Stimulated activated effector memory CD8-positive, alpha-beta T cell treated with anti-CD3 and anti-CD28 coated beads, Interleukin-12 subunit alpha, Interleukin-12 subunit beta, amount 100 ng/mL, for 72 hours (primary cell): ENCODE measurements at regions not wholly inside any gene's neighbourhood (a gene's known extent, or its start where the extent isn't known, plus 50 kb on each side); places are given as distances from the start of the nearest gene placed in this dataset.
"Not testable (repeated sequence)": the region's sequence is repeated elsewhere in the genome, so short reads cannot be mapped to it uniquely, and the experiment has no call there.

Experiments used
- ATAC-seq: fragments of 150-1000 bp; cut with Tn5 transposase; 2 replicates; pipeline ENCODE4 v1.10.0; 2021
- DNase-seq, 2 donors: peaks; one replicate each; pipeline ENCODE4 v3.0.0; 2021 to 2022; ENCODE audit warnings: low spot score in 2 of 2
- H3K27ac Mint-ChIP-seq: one replicate; pipeline ENCODE4 v1.8.0; 2022; ENCODE audit warnings: mild to moderate bottlenecking, mixed read lengths
- H3K36me3 Mint-ChIP-seq: one replicate; pipeline ENCODE4 v1.8.0; 2022; ENCODE audit warnings: mild to moderate bottlenecking, mixed read lengths
- H3K4me1 Mint-ChIP-seq: one replicate; pipeline ENCODE4 v1.8.0; 2022; ENCODE audit warnings: mixed read lengths
- H3K4me3 Mint-ChIP-seq: one replicate; pipeline ENCODE4 v1.8.0; 2022; ENCODE audit warnings: mild to moderate bottlenecking, mixed read lengths
- H3K9me3 Mint-ChIP-seq: one replicate; pipeline ENCODE4 v1.8.0; 2022; ENCODE audit warnings: mixed read lengths

- Mint-ChIP-seq H3K36me3 (no peaks in the 10 kb centered on the region), H3K4me3 (no peak overlapping the region), H3K27ac (no peak overlapping the region), H3K4me1 (no peaks in the 10 kb centered on the region), H3K9me3 (peaks cover 16% of the 10 kb centered on the region)
- DNase-seq (no peak), ATAC-seq (no peak)
Measured at GRCh38 chr5:23451156-23451555, 56.3 kb upstream of the PRDM9 start.

DNA sequence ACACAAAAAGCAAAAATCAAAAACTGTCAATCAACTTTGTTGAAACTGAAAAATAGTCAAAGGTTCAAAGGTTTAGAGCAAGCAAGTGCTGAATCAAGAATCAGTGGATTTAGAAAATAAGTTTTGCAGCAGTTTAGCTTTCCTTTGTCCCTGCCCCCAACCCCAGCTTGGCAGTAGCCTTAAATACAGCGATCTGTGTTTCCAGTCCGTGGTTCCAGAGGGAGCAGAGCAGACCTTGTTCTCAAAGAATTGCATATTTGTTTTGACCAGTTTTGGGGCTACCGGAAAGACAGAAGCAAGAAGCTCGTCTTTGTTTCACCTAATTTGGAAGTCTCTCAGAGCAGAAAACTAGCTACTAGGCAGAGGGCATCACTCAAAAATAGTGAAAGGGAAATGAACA lies 57.2 kb upstream of the PRDM9 start:
- no peaks in the 10 kb centered on the region for H3K36me3 Mint-ChIP-seq
- H3K27ac Mint-ChIP-seq, result no peak overlapping the region
- no peaks in the 10 kb centered on the region for H3K4me1 Mint-ChIP-seq
- ATAC-seq, result no peak
- H3K4me3 Mint-ChIP-seq, result no peak overlapping the region
- no peak for DNase-seq
- peaks cover 13% of the 10 kb centered on the region for H3K9me3 Mint-ChIP-seq

DNA sequence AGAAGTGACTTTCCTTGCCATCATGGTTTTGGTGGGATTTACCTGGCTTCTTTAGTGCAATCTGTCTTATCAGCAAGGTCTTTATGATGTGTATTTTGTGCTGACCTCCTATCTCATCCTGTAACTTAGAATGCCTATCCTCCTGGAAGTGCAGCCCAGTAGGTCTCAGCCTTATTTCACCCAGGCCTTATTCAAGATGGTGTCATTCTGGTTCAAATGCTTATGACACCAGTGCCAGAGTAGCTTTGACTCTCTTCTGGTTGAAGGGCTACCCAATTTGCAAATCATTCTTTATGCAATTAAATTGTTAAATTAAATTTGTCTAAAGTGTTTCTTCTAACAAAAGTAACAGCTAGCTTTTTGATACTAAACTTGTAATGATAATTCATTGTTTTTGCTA lies 58.8 kb upstream of the PRDM9 start:
- Mint-ChIP-seq H3K4me1 (no peaks in the 10 kb centered on the region), H3K9me3 (peaks cover 9% of the 10 kb centered on the region), H3K4me3 (no peak overlapping the region), H3K36me3 (no peaks in the 10 kb centered on the region), H3K27ac (no peak overlapping the region)
- DNase-seq, result no peak
- ATAC-seq, result no peak

- Mint-ChIP-seq H3K4me1 (no peaks in the 10 kb centered on the region), H3K4me3 (no peak overlapping the region), H3K27ac (no peak overlapping the region), H3K36me3 (no peaks in the 10 kb centered on the region), H3K9me3 (peaks cover 3% of the 10 kb centered on the region)
- ATAC-seq (no peak), DNase-seq (no peak)
Measured at GRCh38 chr5:23446424-23446823, 61.0 kb upstream of the PRDM9 start.

DNA sequence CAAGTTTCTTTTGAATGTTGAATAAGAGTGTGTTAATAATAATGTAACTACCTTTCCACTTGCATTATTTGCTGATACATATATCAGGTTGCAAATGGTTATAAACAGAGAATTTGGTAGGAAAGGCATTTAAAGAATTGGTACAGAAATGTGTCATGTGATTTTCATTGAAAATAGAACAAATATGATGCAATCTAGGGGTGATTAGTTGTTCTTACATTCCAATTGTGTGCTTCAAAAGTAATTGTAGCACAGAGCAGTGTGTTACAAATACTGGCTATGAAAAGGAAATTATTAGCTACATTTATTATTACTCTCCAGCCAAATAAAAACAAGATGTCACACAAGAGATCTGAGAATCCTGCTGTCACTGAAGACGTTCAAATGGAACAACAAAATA lies 61.8 kb upstream of the PRDM9 start:
- Mint-ChIP-seq H3K4me3 (no peak overlapping the region), H3K36me3 (no peaks in the 10 kb centered on the region), H3K27ac (no peak overlapping the region), H3K9me3 (peaks cover 3% of the 10 kb centered on the region), H3K4me1 (no peaks in the 10 kb centered on the region)
- DNase-seq, result no peak
- ATAC-seq, result no peak

GRCh38 chr5:23440703-23441102 lies 66.7 kb upstream of the PRDM9 start:
- Mint-ChIP-seq H3K27ac (no peak overlapping the region), H3K36me3 (no peaks in the 10 kb centered on the region), H3K4me3 (no peak overlapping the region), H3K9me3 (peaks cover 6% of the 10 kb centered on the region), H3K4me1 (no peaks in the 10 kb centered on the region)
- no peak for ATAC-seq
- no peak for DNase-seq

DNA sequence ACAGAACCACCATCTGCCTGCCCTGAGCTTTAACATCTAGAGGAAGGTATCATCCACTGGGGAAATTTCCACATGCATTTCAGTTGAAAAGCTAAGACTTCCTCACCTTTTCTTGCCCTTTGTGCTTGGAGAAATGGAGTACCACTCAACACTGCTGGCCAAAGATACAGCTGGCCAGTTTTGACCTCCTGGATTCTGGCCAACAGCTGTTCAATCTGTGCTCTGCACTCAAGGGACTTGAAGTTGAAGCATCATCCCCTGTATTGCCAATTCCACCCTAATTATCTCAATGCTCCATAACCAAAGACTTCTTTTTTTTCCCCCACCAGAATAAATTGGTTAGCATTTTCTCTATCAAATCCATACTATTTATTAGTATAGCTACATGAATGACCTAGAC lies 70.4 kb upstream of the PRDM9 start:
- no peak overlapping the region for H3K27ac Mint-ChIP-seq
- no peak for ATAC-seq
- DNase-seq, result no peak
- no peaks in the 10 kb centered on the region for H3K4me1 Mint-ChIP-seq
- no peaks in the 10 kb centered on the region for H3K36me3 Mint-ChIP-seq
- no peak overlapping the region for H3K4me3 Mint-ChIP-seq
- H3K9me3 Mint-ChIP-seq, result peaks cover 5% of the 10 kb centered on the region

GRCh38 chr5:23433534-23434315 lies 73.7 kb upstream of the PRDM9 start:
- Mint-ChIP-seq H3K4me3 (no peak overlapping the region), H3K4me1 (no peaks in the 10 kb centered on the region), H3K27ac (no peak overlapping the region), H3K9me3 (peaks cover 5% of the 10 kb centered on the region), H3K36me3 (no peaks in the 10 kb centered on the region)
- no peak for DNase-seq
- no peak for ATAC-seq

GRCh38 chr5:23428705-23429104 lies 78.7 kb upstream of the PRDM9 start:
- Mint-ChIP-seq H3K4me3 (no peak overlapping the region), H3K4me1 (no peaks in the 10 kb centered on the region), H3K36me3 (no peaks in the 10 kb centered on the region), H3K27ac (no peak overlapping the region), H3K9me3 (peaks cover 11% of the 10 kb centered on the region)
- no peak for ATAC-seq
- DNase-seq, result no peak

DNA sequence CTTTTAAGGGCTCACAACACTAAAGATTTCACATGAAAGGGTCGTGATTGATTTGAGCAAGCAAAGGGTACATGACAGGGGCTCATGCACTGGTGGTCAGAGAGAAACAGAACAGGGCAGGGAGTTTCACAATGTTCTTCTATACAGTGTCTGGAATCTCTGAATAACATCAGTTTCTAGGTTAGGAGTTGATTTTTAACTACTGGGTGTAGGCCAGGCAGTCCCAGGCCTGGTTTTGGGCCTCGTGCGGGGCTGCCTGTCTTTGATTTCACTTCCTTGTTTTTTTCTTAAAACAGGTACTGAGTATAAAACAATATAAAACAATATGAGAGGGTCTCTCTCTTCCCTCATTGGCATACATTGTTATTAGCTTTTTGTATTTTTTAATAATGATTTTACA lies 87.2 kb upstream of the PRDM9 start:
- DNase-seq, H3K4me3 Mint-ChIP-seq, H3K27ac Mint-ChIP-seq, H3K36me3 Mint-ChIP-seq, H3K4me1 Mint-ChIP-seq, ATAC-seq: not testable (repeated sequence)
- H3K9me3 Mint-ChIP-seq, result peaks cover 29% of the 10 kb centered on the region

DNA sequence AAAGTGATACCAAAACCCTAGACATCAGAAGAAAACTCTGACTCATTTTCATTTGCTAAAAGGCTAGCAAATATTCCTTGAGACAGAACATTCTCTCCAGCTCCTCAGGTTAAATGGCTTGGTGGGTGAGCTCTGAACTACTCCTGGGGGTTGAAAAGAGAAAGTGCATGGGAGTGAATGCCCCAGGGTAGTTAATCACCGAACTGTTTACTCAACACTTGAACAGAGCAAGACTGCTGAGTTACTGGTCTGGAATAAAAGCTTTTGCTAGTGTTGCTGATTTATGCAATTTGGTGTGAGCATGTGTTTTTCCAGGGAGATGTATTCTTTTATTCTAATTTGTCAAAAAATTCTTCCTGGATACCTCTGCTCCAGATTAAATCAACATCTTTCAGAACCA lies 88.3 kb upstream of the PRDM9 start:
- ATAC-seq, result no peak
- Mint-ChIP-seq H3K4me1 (no peaks in the 10 kb centered on the region), H3K9me3 (peaks cover 29% of the 10 kb centered on the region), H3K36me3 (no peaks in the 10 kb centered on the region), H3K27ac (no peak overlapping the region), H3K4me3 (no peak overlapping the region)
- no peak for DNase-seq

- Mint-ChIP-seq H3K9me3 (peaks cover 13% of the 10 kb centered on the region), H3K4me3 (no peak overlapping the region)
Measured at GRCh38 chr5:23412515-23412914, 94.9 kb upstream of the PRDM9 start.

GRCh38 chr5:23411994-23412393 lies 95.4 kb upstream of the PRDM9 start:
- ATAC-seq (no peak), DNase-seq (no peak)
- Mint-ChIP-seq H3K27ac (no peak overlapping the region), H3K4me1 (no peaks in the 10 kb centered on the region), H3K9me3 (peaks cover 13% of the 10 kb centered on the region), H3K4me3 (no peak overlapping the region), H3K36me3 (no peaks in the 10 kb centered on the region)

More at GRCh38 chr5:23412515-23412914, 94.9 kb upstream of the PRDM9 start:
- DNase-seq (no peak), ATAC-seq (no peak)
- no peak overlapping the region for H3K27ac Mint-ChIP-seq
- no peaks in the 10 kb centered on the region for H3K4me1 Mint-ChIP-seq
- H3K36me3 Mint-ChIP-seq, result no peaks in the 10 kb centered on the region

DNA sequence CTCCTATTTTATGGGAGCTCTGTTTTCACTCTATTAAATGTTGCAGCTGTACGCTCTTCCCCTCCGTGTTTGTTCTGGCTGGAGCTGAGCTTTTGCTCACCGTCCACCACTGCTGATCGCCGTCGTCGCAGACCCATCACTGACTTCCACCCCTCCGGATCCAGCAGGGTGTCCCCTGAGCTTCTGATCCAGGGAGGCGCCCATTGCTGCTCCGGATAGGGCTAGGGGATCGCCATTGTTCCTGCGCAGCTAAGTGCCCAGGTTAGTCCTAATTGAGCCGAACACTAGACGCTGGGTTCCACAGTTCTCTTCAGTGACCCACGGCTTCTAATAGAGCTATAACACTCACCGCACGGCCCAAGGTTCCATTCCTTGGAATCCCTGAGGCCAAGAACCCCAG lies 96.2 kb upstream of the PRDM9 start:
- Mint-ChIP-seq H3K27ac (no peak overlapping the region), H3K36me3 (peaks cover 4% of the 10 kb centered on the region), H3K4me1 (no peaks in the 10 kb centered on the region), H3K4me3 (no peak overlapping the region), H3K9me3 (peaks cover 11% of the 10 kb centered on the region)
- DNase-seq (no peak), ATAC-seq (no peak)

GRCh38 chr5:23410775-23411174 lies 96.6 kb upstream of the PRDM9 start:
- not testable (repeated sequence) for DNase-seq, H3K9me3 Mint-ChIP-seq, H3K27ac Mint-ChIP-seq, H3K36me3 Mint-ChIP-seq, H3K4me3 Mint-ChIP-seq, H3K4me1 Mint-ChIP-seq, ATAC-seq

DNA sequence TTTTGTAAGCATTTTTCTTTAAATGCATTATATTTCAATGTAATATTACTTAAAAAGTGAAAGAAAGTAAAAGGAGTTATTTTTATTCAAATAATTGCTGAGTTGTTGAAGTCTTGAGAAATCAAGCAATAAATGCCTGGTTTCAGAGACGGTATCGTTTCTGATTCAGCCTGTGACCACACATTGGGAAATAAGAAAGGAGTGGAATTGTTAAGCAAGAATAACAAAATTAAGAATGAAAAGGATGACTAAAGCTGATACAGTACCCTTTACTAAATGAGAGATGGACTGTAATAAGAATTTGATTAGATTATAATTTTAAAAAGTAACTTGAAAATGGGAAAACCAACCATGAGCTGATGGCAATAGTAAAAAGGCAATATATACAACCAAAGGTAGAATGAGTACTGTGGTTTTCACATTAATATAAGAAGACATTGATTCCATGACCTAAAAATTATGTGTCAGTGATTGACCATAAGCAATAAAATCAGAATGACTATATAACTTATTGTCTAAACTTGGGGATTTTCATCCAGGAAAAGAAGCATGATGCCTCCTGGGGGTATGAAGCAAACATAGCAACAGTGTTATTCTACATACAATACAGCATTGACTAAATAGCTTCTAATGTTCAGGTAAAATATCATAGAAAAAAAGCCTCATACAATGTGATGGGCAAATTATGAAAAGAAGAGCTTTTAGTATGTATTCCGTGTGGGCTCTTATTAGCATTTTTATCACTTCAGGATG lies 101.9 kb upstream of the PRDM9 start:
- H3K36me3 Mint-ChIP-seq, result peaks cover 4% of the 10 kb centered on the region
- no peaks in the 10 kb centered on the region for H3K4me1 Mint-ChIP-seq
- peaks cover 21% of the 10 kb centered on the region for H3K9me3 Mint-ChIP-seq
- ATAC-seq (no peak), DNase-seq (no peak)
- no peak overlapping the region for H3K27ac Mint-ChIP-seq
- no peak overlapping the region for H3K4me3 Mint-ChIP-seq
